ENCODE measurements at regions not wholly inside any gene's neighbourhood (a gene's known extent, or its start where the extent isn't known, plus 50 kb on each side); places are given as distances from the start of the nearest gene placed in this dataset.

DNA sequence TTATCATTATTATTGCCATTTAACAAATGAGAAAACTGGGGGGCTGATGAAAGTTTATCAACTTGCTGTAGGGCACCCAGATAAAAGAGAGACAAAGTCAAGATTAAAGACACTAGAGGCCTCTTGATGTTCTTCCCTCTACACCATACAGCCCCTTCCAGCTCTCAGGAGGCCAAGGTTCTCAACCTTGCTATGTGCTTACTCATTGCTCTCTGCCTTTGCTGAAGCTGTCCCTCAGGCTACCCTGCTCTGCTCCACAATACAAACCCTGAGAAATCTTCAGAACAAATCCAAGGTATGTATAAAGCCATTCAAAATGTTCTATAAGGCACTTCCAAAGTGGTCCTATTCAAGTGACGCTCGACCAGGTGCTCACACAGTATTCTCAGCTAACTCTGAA is 329.9 kb upstream of the TNP1 start:
- TF ChIP-seq EZH2phosphoT487 (IDR thresholded peaks at IDR 0.05; ENCODE audit: low read depth, severe bottlenecking, unreplicated experiment) (no peak), EZH2 (IDR thresholded peaks at IDR 0.05; ENCODE audit: borderline replicate concordance) (no peak)
- TF ChIP-seq, protein P1, sequence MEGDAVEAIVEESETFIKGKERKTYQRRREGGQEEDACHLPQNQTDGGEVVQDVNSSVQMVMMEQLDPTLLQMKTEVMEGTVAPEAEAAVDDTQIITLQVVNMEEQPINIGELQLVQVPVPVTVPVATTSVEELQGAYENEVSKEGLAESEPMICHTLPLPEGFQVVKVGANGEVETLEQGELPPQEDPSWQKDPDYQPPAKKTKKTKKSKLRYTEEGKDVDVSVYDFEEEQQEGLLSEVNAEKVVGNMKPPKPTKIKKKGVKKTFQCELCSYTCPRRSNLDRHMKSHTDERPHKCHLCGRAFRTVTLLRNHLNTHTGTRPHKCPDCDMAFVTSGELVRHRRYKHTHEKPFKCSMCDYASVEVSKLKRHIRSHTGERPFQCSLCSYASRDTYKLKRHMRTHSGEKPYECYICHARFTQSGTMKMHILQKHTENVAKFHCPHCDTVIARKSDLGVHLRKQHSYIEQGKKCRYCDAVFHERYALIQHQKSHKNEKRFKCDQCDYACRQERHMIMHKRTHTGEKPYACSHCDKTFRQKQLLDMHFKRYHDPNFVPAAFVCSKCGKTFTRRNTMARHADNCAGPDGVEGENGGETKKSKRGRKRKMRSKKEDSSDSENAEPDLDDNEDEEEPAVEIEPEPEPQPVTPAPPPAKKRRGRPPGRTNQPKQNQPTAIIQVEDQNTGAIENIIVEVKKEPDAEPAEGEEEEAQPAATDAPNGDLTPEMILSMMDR (IDR thresholded peaks at IDR 0.05; ENCODE audit: poor library complexity): no peak
